H1 (cell line): ENCODE measurements at regions not wholly inside any gene's neighbourhood (a gene's known extent, or its start where the extent isn't known, plus 50 kb on each side); places are given as distances from the start of the nearest gene placed in this dataset.

ENCODE experiments used
- CHD7 ChIP-seq: fragments of 300-600 bp; sonication (generic); IDR thresholded peaks from 2 replicates; pipeline ENCODE4 v1.7.1; 2012; ENCODE audit warnings: low read length, moderate library complexity, mild to moderate bottlenecking, inconsistent platforms; ENCODE audit not compliant: insufficient replicate concordance
- TEAD4 ChIP-seq: IDR thresholded peaks from 2 replicates; pipeline ENCODE4 v1.6.1; 2012; ENCODE audit warnings: low read depth, low read length, inconsistent platforms, mixed read lengths

- TF ChIP-seq CHD7, result peak; percentile 42
- TF ChIP-seq TEAD4, result peak; percentile 49; the same call in 1 of the 2 replicates
Observed at GRCh38 chr11:39190751-39191150, 2268.7 kb downstream of the LRRC4C start (continued).
